GM23338 (cell line): ENCODE measurements at regions not wholly inside any gene's neighbourhood (a gene's known extent, or its start where the extent isn't known, plus 50 kb on each side); places are given as distances from the start of the nearest gene placed in this dataset.

Experiments used
- CREB1 ChIP-seq: fragments of 250-450 bp; sonication (Bioruptor Pico); IDR thresholded peaks from 2 replicates; pipeline ENCODE4 v1.5.0; 2020; ENCODE audit warnings: low read depth, mild to moderate bottlenecking, moderate library complexity
- CTCF ChIP-seq, 2 experiments: fragments of 200-600 bp in 1 of 2; sonication (generic) in 1 of 2; conservative IDR thresholded peaks; 2 replicates each; pipeline versions ENCODE4 v1.5.1 to v1.6.1; 2016 to 2017; ENCODE audit warnings: antibody characterized with exemption in 2 of 2, low read depth in 2 of 2, mild to moderate bottlenecking in 2 of 2, moderate library complexity in 1 of 2
- ETS1 ChIP-seq: IDR thresholded peaks from 2 replicates; pipeline ENCODE4 v1.6.1; 2016; ENCODE audit warnings: antibody characterized with exemption
- EZH2 ChIP-seq: fragments of 200-600 bp; sonication (generic); IDR thresholded peaks from one replicate; pipeline ENCODE4 v1.8.0; 2017; ENCODE audit warnings: antibody characterized with exemption, mild to moderate bottlenecking, low read depth; ENCODE audit not compliant: unreplicated experiment
- EZH2phosphoT487 ChIP-seq: fragments of 200-600 bp; sonication (generic); IDR thresholded peaks from one replicate; pipeline ENCODE4 v1.8.1; 2018; ENCODE audit warnings: antibody characterized with exemption; ENCODE audit not compliant: unreplicated experiment
- JUNB ChIP-seq: IDR thresholded peaks from one replicate; pipeline ENCODE4 v1.6.1; 2016; ENCODE audit warnings: antibody characterized with exemption; ENCODE audit not compliant: unreplicated experiment
- POLR2AphosphoS5 ChIP-seq: IDR thresholded peaks from 2 replicates; pipeline ENCODE4 v1.6.1; 2016; ENCODE audit warnings: antibody characterized with exemption, low read depth
- REST ChIP-seq: IDR thresholded peaks from one replicate; pipeline ENCODE4 v1.6.1; 2018; ENCODE audit warnings: antibody characterized with exemption; ENCODE audit not compliant: unreplicated experiment
- STAT1 ChIP-seq: IDR thresholded peaks from one replicate; pipeline ENCODE4 v1.6.1; 2016; ENCODE audit warnings: antibody characterized with exemption; ENCODE audit not compliant: unreplicated experiment
- ZNF331 ChIP-seq: fragments of 250-450 bp; sonication (Bioruptor Pico); IDR thresholded peaks from 2 replicates; pipeline ENCODE4 v1.5.0; 2020; ENCODE audit warnings: low read depth, mild to moderate bottlenecking, moderate library complexity
- ZNF462 ChIP-seq: fragments of 250-450 bp; sonication (Bioruptor Pico); IDR thresholded peaks from 2 replicates; pipeline ENCODE4 v1.5.0; 2020; ENCODE audit warnings: mild to moderate bottlenecking, moderate library complexity

GRCh38 chr1:54489627-54490250 lies 58.3 kb upstream of the ACOT11 start:
- TF ChIP-seq POLR2AphosphoS5: no peak
- TF ChIP-seq EZH2: no peak
- no peak for TF ChIP-seq CTCF (conservative IDR thresholded peaks at IDR 0.05; ENCODE audit: low read depth in 2 of 2)
- no peak for TF ChIP-seq STAT1
- TF ChIP-seq ZNF331: no peak
- TF ChIP-seq ETS1: no peak
- TF ChIP-seq REST: no peak
- TF ChIP-seq CREB1 (CRISPR knock-in tag): no peak
- no peak for TF ChIP-seq EZH2phosphoT487
- no peak for TF ChIP-seq JUNB
- no peak for TF ChIP-seq ZNF462 (CRISPR knock-in tag)
